KBM-7 (cell line): ENCODE measurements at regions not wholly inside any gene's neighbourhood (a gene's known extent, or its start where the extent isn't known, plus 50 kb on each side); places are given as distances from the start of the nearest gene placed in this dataset.
A peak's percentile ranks its signal among the peaks of the same experiment; 100 is the strongest.
"Not testable (repeated sequence)": the region's sequence is repeated elsewhere in the genome, so short reads cannot be mapped to it uniquely, and the experiment has no call there.

Source experiments
- DNase-seq: peaks from one replicate; pipeline ENCODE4 v3.0.0-alpha.2; 2015
- in situ Hi-C: fragments of 300-500 bp; cut with MboI; formaldehyde crosslinking; loops from 2 replicates; pipeline ENCODE4 v1.14.3; 2020; ENCODE audit warnings: low sequenced_read_pairs, low pct_unique_long_range_greater_than_20kb, mixed read lengths

DNA sequence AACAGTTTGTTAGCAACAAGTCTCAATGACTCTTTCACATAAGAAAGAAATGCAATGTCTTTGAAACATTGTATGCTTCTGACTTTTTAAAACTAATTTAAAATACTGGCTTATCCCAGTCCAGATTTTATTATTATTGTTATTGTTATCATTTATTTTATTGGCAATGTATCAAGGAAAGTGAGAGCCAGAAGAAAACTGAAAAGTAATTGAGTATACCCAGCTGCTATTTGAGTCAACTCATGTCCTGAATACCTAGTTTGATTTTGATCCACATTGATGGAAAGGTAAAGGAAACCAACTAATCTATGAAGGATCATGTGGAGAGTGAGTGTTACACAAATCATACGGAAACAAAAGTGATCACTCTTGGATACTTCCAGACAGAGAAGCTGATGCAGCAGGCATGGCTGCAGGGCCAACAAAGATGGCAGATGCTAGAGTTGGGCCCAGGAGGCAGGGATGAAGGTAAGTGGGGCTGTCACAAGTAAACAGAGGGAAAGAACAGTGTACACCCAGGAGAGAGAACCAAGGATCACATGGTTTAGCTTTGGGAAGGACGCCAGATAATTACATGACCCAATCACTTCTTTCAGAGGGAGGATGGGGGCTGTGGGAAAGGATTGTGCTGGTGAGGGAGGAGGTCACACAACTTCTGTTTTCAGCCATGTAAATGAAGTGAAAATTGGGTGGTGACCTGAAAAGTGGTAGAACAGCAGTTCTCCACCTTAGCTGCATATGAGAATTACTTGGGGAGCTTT lies 179.2 kb upstream of the NAMPT start:
- in situ Hi-C loops: loop anchor here (10.0 kb wide), 1 partner anchor 289 kb away; no protein-coding TSS in a partner anchor
- DNase-seq: no peak

DNA sequence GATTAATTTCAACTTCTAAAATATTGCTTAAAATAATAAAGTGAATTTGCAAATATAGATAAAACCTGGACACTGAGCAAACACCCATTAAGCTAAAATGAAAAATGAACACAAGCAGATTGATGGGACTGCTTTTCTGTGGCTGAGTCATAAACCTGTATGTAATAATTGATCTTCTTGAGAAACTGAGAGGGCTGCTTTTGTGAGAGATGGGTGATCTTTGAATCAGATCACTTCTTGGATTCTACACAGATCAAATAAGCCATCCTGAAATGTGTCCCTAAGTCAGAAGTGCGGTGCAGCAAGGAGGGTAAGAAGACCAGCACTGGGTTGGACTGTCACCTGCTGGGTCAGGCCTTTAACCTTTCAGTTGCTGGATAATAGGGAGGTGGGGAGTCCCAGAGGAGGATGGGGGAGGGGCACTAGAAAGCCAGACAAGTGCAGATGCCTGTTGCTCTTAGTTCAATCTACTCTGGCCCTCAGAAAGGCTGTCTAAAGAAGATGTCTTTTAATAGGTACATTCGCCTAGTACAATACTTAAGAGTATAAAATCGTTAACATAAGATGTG lies 178.2 kb upstream of the NAMPT start:
- in situ Hi-C loops: loop anchor here (10.0 kb wide), 1 partner anchor 288 kb away; no protein-coding TSS in a partner anchor
- no peak for DNase-seq

GRCh38 chr7:106462365-106462859 lies 177.6 kb upstream of the NAMPT start:
- DNase-seq: peak; percentile 86

DNA sequence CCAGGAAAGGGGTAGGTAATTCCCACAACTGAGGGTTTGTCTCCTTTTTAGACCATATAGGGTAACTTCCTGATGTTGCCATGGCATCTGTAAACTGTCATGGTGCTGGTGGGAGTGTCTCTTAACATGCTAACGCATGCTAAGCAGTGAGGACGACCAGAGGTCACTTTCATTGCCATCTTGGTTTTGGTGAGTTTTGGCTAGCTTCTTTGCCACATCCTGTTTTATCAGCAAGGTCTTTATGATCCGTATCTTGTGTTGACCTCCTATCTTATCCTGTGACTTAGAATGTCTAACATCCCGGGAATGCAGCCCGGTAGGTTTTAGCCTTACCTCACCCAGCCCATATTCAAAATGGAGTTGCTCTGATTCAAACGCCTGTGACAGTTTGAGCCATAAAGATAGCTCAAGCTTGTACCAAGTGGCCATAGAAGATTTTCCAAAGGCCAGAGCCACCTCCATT lies 176.0 kb upstream of the NAMPT start:
- in situ Hi-C loops: loop anchor here (10.0 kb wide), 1 partner anchor 286 kb away; no protein-coding TSS in a partner anchor
- no peak for DNase-seq

More at GRCh38 chr7:106462365-106462859, 177.6 kb upstream of the NAMPT start:
- in situ Hi-C loops: loop anchor here (10.0 kb wide), 1 partner anchor 288 kb away; no protein-coding TSS in a partner anchor

DNA sequence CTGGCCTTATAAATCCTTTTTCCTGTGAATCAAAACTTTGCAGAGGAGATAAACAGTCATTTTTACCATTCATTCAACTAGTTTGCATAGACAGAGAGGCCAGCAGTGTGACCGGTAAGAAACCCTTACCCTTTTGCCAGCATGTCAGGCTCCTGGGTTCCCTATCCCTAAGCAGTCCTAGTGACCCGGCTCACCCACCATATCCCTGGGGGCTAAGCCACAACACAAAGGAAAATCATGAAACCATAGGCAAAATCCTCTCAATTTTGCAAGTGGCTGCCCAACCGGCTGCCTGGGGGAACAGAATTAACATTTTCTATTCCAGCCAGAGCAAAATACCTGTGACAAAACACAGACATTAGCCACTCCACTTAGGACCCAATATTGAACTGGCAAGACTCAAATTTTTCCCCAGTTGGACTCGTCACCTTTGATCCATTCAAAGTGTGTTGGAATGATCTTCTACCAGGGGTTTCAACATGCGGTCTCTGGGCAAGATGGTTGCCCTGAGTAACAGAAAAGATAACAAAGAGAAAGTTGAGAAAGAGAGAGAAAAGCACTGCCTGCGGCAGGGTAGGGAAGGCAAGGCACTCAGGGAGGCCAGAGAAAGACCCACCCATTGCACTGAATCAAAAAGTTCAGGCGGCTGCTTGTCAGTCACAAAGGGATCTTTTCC lies 174.8 kb upstream of the NAMPT start:
- no peak for DNase-seq
- in situ Hi-C loops: loop anchor here (10.0 kb wide), 1 partner anchor 285 kb away; no protein-coding TSS in a partner anchor

GRCh38 chr7:106457678-106458077 lies 172.9 kb upstream of the NAMPT start:
- in situ Hi-C loops: no loop called here
- DNase-seq: no peak

DNA sequence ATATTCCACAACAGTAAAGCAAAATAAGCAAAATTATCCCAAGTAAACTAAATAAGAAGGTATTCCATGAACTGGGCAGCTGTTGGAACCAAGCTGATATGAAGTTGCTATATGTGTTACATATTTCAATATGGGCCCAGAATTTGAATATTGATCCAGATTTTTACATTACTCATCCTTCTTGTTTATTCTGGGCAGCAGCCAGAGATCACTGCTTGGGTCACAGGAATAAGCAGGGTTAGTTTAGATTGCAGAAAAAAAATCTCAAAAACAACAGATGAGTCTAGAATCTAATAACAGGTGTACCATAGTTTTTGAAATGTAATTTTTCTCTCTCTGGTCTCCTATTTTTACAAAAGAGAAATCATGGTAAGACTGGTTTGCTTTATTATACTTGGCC lies 171.5 kb upstream of the NAMPT start:
- in situ Hi-C loops: no loop called here
- DNase-seq: no peak

DNA sequence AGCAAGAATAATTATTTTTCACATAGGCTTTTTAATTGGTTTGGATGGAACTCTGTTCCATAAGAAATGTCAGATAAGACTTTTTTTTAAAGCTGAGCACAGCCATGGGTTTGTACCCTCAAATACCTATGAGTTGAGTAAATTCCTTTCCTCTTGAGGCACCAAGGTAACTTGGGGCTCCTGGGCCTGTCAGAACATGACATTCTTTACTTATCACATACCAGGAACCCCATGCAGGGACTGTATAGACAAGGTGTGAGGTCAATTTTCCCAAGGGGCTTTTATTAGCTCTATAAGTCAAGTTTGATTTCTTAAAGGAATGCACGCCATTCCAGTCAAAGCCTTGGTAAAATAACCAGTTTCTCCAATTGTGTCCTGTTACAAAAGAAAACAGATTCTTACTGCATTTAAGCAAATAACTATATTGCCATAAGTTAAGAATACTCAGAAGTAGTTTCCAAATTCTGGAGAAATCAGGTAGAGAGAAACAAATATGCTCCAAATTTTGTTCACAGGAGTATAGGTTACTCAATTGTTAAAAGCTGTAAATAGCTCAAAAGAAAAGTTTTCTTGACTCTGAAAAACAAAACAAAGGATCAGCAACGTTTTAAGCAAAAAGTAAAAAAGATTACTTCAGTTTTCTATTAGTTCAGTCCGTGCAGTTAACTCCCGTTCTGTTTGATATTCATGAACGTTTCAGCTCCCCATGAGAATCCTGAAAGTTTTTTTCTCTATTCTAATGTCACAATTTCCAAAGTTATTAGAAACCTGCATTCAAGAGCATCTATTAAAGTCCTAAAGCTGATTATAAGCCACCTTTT lies 167.5 kb upstream of the NAMPT start:
- DNase-seq: no peak
- in situ Hi-C loops: no loop called here

DNA sequence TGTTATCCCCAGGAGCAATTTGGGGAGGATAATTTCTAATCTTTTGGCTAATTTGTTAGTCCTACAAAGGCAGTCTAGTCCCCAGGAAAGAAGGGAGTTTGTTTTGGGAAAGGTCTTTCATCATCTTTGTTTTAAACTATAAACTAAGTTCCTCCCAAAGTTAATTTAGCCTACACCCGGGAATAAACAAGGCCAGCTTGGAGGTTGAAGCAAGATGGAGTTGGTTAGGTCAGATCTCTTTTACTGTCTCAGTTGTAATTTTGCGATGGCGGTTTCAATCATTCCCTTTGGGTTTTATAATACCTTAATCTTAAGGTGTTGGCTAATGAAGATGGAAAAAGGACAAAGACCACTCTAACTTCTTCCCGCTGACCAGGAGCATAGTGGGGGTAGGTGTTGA lies 166.4 kb upstream of the NAMPT start:
- no peak for DNase-seq
- in situ Hi-C loops: no loop called here

DNA sequence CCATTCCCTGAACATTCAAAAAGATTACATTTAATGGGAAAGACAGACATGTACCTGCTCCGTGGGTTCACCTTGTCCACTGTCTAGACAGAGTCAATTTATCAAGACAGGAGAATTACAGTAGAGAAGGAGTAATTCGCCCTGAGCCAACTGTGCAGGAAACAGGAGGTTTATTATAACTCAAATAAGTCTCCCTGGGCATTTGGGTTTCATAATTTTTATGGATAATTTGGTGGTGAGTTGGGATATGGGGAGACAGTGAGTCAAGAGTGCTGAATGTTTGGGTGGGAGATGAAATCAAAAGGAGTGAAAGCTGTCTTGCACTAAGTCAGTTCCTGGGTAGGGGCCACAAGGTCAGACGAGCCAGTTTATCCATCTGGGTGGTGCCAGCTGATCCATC lies 165.9 kb upstream of the NAMPT start:
- in situ Hi-C loops: no loop called here
- DNase-seq: no peak

DNA sequence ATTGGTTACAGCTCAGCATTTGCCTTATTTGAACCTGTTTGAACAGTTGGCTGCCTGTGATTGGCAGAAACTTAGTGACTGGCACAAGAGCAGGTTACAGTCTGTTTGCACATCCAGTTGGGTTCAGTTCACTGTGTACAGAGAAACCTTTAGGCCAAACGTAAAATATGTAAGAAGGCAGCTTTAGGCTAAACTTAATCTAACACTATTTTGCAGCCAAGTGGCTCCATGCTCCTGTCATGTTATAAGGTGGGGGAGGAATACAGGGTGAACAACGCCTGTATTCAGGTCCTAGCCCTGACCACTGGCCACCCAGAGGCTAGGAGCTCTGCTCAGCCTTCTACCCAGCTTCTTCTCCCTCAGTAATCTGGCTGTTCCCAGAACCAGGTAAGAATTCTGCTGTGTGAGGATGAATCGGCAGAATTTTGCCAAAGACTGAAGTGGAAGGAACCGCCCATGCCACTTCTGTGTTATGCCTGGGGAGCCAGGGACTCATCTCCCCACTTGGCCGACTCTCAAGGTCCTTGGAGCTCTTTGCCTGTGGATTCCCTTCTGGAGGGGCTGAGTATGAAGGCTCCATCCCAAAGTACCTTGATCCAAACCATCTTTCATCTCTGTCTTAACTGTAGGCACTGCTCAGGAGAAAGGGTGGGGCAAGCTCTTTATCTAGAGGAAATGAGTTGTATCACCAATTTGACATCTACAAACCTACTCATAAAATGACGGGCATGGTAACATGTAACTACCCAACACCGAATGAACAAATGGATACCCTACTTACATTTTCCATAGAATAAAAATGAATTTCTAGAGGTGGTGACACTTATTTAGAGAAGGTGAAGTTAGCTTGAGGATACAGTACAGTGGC lies 164.4 kb upstream of the NAMPT start:
- in situ Hi-C loops: no loop called here
- no peak for DNase-seq

DNA sequence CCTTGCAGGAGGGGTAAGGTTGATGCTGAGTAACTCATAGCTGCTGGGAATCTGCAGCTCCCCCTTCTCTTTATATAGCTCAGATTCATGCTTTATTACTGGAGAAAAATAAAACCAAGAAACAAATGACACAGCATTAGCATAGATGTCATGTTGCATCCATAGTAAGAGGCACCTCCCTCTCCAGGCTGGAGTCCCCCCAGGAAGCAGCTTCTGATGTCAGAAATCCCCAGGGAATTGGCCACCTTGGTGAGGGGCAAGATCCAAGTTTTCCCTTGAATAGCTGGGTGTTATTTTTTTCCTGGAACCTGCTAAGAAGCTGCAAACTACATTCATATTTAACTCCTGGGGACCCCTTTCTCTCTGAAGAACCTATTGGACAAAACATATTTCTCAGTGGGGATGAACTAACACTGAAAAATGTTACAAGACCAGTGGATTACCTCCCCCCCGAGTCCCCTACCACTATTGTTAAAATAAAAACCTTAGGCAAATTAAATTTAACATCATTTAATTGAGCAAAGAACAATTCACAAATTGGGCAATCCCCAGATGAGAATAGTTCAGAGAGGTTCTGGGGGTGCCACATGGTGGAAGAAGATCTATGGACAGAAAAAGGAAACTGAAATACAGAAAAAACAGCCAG lies 163.7 kb upstream of the NAMPT start:
- in situ Hi-C loops: no loop called here
- DNase-seq: no peak

- in situ Hi-C loops: no loop called here
- no peak for DNase-seq
Observed at GRCh38 chr7:106447318-106447847, 162.6 kb upstream of the NAMPT start.

DNA sequence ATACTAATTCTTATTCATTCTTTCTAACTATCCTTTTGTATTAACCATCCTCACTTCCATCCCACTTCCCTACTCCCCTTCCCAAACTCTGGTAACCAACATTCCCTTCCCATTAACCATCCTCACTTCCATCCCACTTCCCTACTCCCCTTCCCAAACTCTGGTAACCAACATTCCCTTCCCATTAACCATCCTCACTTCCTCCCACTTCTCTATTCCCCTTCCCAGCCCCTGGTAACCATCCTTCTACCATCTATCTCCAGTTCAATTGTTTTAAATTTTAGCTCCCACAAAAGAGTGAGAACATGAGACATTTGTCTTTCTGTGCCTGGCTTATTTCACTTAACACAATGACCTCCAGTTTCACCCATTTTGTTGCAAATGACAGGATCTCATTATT lies 160.6 kb upstream of the NAMPT start:
- DNase-seq, in situ Hi-C loops: not testable (repeated sequence)

DNA sequence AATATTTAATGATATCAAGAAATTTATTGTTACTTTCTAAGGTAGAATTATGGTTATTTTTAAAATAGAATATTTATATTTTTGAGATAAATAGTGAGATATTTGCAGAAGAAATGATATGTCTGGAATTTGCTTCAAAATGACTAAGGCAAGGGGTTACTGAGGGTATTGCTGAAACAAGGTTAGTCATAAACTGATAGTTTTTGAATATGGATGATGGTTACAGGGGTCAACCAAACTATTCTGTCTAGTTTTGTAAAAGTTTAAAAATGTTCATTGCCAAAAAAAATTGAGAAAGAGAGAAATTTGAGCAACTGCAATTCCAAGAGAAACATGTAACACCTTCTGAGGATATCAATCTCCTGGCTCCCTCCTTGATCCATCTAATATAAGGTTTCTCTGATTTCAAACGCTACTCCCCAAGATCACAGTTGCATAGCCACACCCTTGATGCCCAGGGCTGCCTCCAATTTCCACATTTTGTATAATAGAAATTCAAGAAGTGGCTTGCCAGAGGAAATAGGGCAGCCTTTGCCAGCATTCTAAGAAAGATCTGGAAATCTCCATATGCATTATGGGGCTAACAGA lies 159.4 kb upstream of the NAMPT start:
- no peak for DNase-seq
- in situ Hi-C loops: no loop called here

DNA sequence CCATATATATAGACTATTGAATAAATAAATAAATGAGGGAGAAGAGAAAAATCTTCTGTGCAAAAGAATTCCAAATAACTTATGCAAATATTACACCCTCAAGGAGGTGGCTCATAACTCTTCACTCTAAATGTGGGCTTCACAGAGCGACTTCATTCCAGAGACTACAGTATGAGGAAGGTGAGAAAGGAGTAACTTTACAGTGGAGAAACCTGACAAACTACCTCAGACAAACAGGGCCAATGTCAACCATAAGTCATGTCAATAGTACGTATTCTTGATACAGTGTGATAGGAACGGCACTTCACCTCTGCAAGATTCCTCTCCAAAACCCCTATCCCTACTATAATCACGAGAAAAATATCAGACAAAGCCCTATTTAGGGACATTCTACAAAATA lies 158.4 kb upstream of the NAMPT start:
- in situ Hi-C loops: no loop called here
- DNase-seq: no peak

DNA sequence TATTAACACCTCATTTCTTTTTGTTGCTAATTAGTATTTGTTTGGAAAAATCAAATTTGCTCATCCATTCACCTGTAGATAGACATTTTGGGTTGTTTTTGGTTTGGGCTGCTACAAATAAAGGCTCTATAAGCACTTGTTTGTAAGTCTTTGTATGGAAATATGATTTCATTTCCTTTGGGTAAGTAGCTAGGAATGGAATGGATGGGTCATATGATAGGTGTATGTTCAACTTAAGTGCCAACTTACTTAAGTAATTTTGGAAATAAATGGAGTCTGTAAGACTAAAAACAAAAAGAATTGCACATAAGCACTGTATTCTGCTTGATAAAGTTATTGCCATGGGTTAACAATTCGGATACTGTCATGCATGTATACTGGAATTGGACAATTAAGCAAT lies 157.7 kb upstream of the NAMPT start:
- in situ Hi-C loops: no loop called here
- no peak for DNase-seq
